ENCODE measurements at regions not wholly inside any gene's neighbourhood (a gene's known extent, or its start where the extent isn't known, plus 50 kb on each side); places are given as distances from the start of the nearest gene placed in this dataset.

DNA sequence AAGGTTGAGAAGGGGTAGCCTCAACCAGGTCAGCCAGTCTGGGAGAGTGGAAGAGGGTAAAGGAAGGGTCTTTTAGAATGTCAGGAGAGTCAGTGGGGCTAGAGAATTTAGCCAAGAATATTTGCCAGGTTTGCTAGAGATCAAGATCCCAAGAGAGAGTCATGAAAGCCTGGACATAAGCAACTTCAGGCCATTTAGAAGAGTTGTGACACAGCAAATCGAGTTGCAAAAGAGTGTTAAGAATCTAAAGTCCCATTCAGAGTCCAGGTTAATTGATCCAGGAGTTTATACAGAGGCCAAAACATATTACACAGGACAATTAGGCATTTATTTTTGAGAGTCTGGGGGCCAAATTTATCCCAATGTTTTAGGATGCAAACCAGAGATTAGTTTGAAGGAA is 1260.1 kb upstream of the ACO1 start:
- no peak for FAIRE-seq
- no peak for DNase-seq (ENCODE audit: insufficient read length, low spot score)
- TF ChIP-seq, protein P1, sequence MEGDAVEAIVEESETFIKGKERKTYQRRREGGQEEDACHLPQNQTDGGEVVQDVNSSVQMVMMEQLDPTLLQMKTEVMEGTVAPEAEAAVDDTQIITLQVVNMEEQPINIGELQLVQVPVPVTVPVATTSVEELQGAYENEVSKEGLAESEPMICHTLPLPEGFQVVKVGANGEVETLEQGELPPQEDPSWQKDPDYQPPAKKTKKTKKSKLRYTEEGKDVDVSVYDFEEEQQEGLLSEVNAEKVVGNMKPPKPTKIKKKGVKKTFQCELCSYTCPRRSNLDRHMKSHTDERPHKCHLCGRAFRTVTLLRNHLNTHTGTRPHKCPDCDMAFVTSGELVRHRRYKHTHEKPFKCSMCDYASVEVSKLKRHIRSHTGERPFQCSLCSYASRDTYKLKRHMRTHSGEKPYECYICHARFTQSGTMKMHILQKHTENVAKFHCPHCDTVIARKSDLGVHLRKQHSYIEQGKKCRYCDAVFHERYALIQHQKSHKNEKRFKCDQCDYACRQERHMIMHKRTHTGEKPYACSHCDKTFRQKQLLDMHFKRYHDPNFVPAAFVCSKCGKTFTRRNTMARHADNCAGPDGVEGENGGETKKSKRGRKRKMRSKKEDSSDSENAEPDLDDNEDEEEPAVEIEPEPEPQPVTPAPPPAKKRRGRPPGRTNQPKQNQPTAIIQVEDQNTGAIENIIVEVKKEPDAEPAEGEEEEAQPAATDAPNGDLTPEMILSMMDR (IDR thresholded peaks at IDR 0.05; ENCODE audit: insufficient read depth, missing control alignments), result no peak

GRCh38 chr9:31135567-31135966 is 1248.9 kb upstream of the ACO1 start:
- TF ChIP-seq, protein P1 (IDR thresholded peaks at IDR 0.05; ENCODE audit: insufficient read depth, missing control alignments), result no peak
- FAIRE-seq, result peak; percentile 35
- no peak for DNase-seq (ENCODE audit: insufficient read length, low spot score)

DNA sequence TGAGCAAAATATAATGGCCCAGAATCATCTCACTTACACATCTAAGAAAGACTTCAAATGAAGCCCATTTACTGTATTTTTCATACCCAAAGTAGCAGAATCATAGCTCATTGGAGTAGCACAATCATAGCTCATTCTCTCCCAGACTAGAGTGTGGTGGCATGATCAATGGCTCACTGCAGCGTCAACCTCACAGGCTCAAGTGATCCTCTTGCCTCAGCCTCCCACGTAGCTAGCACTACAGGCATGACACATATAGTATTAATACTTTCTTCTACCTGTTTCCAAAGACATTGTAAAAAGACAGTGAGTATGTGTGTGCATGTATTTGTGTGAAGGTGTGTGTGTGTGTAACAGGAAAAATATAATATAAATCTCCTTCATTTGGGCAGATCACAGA is 1247.9 kb upstream of the ACO1 start:
- TF ChIP-seq, protein P1 (IDR thresholded peaks at IDR 0.05; ENCODE audit: insufficient read depth, missing control alignments), result no peak
- DNase-seq (ENCODE audit: insufficient read length, low spot score), result no peak
- no peak for FAIRE-seq

- DNase-seq (ENCODE audit: insufficient read length, low spot score), result no peak
- TF ChIP-seq, protein P1 (IDR thresholded peaks at IDR 0.05; ENCODE audit: insufficient read depth, missing control alignments), result no peak
- no peak for FAIRE-seq
These were observed 1247.0 kb upstream of the ACO1 start for GRCh38 chr9:31137176-31138160.

DNA sequence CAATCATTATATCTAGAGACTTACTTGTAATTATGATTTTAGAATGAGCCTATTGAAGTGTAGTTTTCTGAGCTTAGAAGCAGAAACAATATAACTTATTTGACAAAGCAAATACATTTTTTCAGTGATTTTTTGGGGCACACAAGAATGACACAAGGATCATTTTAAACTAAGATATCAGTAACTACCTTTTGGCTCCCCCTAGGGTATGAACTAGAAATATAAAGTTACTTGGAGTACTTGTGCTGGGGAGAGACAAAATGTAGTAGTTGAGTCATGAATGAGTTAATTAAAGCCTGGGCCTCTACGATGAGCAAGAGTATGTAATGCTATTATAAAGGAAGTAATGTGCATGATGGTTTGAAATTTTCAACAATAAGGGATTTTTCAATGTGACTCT is 1244.1 kb upstream of the ACO1 start:
- no peak for DNase-seq (ENCODE audit: insufficient read length, low spot score)
- FAIRE-seq, result peak; percentile 11
- TF ChIP-seq, protein P1 (IDR thresholded peaks at IDR 0.05; ENCODE audit: insufficient read depth, missing control alignments), result peak; percentile 41

- DNase-seq (ENCODE audit: insufficient read length, low spot score) (no peak), FAIRE-seq (no peak)
- TF ChIP-seq, protein P1 (IDR thresholded peaks at IDR 0.05; ENCODE audit: insufficient read depth, missing control alignments), result no peak
These were observed 1242.0 kb upstream of the ACO1 start for GRCh38 chr9:31142456-31142855.

DNA sequence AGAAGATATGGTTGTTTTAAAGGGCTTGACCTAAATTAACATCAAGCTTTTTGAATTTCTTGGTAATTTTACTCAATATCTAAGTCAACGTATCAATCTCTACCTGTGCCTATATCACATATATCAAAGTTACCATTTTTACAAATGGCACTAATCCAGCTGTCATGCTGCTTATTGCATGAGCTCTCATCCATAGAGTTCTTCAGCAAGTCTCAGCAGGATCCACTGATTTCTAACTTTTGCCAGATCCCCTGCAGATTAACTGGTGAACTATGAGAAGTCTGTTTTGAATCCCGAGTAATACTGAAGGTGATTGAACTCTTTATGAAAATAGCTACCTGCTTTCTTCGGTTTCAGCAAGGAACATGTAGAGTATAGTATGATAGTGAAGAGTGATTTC is 1239.8 kb upstream of the ACO1 start:
- TF ChIP-seq, protein P1 (IDR thresholded peaks at IDR 0.05; ENCODE audit: insufficient read depth, missing control alignments), result no peak
- FAIRE-seq (no peak), DNase-seq (ENCODE audit: insufficient read length, low spot score) (no peak)

Data from D721Med (cell line).